ENCODE measurements at regions not wholly inside any gene's neighbourhood (a gene's known extent, or its start where the extent isn't known, plus 50 kb on each side); places are given as distances from the start of the nearest gene placed in this dataset.

DNA sequence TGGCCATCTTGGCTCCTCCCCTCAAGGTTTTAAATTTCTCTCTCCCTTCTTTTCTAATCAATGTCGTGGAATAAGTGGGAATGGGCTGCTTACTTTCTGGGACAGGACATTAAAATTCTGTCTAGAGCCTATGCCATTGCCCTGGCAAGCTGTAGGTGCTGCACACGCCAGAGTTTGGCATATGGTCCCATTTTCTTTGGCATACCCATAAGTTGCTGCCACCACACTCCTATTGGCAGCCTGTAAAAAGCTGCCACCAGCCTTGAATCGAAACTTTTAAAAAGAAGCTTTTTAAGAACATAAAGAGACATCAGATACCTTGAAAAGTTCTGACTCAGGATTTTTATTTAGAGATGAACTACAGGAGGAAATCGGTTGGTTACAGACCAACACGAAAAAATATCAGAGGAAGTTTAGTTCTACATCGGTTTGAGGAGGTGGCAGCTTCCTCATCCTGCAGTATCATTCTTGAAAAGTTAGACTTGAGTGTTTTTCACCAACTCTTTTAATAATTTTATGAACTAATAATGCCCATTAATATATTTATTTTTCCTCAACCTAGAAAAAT lies 517.8 kb upstream of the ANO5 start:
- DNase-seq (no peak), ATAC-seq (no peak)
- H3K36me3 ChIP-seq, result no peaks in the 10 kb centered on the region
- H3K27ac ChIP-seq, result no peak overlapping the region
- TF ChIP-seq CTCF (IDR thresholded peaks at IDR 0.05), result no peak
- 66 to 71% methylated on average over 6 of the region's 6 CpGs for WGBS, 2 donors
- intact Hi-C loops (cut with DNase I), result no loop called here
- no peaks in the 10 kb centered on the region for H3K4me1 ChIP-seq
- H3K9me3 ChIP-seq, result peaks cover 0 to 24% (median 0%) of the 10 kb centered on the region in 11 donors
- H3K27me3 ChIP-seq, result no peaks in the 10 kb centered on the region
- no peak overlapping the region for H3K4me3 ChIP-seq

- 52 to 54% methylated on average over 1 of the region's 1 CpG for WGBS, 2 donors
- TF ChIP-seq CTCF (IDR thresholded peaks at IDR 0.05), result no peak
- ATAC-seq (no peak), DNase-seq (no peak)
- Histone ChIP-seq H3K4me3 (no peak overlapping the region), H3K9me3 (peaks cover 0 to 40% (median 12%) of the 10 kb centered on the region in 11 donors), H3K27me3 (no peaks in the 10 kb centered on the region), H3K4me1 (no peaks in the 10 kb centered on the region), H3K36me3 (no peaks in the 10 kb centered on the region), H3K27ac (no peak overlapping the region)
- intact Hi-C loops (cut with DNase I), result no loop called here
Observed at GRCh38 chr11:21687643-21688042, 505.2 kb upstream of the ANO5 start.

- intact Hi-C loops (cut with DNase I), result no loop called here
- Histone ChIP-seq H3K27me3 (no peaks in the 10 kb centered on the region), H3K9me3 (no peaks in the 10 kb centered on the region), H3K4me3 (no peak overlapping the region), H3K36me3 (no peaks in the 10 kb centered on the region), H3K27ac (no peak overlapping the region), H3K4me1 (no peaks in the 10 kb centered on the region)
- DNase-seq (no peak), ATAC-seq (no peak)
- 32 to 33% methylated on average over 2 of the region's 2 CpGs for WGBS, 2 donors
- no peak for TF ChIP-seq CTCF (IDR thresholded peaks at IDR 0.05)
Observed at GRCh38 chr11:21704539-21704938, 488.3 kb upstream of the ANO5 start.

- WGBS, 2 donors, result 39 to 53% methylated on average over 2 of the region's 2 CpGs
- Histone ChIP-seq H3K27ac (no peak overlapping the region), H3K36me3 (no peaks in the 10 kb centered on the region), H3K4me1 (no peaks in the 10 kb centered on the region), H3K27me3 (no peaks in the 10 kb centered on the region), H3K9me3 (no peaks in the 10 kb centered on the region), H3K4me3 (no peak overlapping the region)
- intact Hi-C loops (cut with DNase I), result no loop called here
- DNase-seq, result no peak
- no peak for TF ChIP-seq CTCF (IDR thresholded peaks at IDR 0.05)
- no peak for ATAC-seq
Observed at GRCh38 chr11:21707116-21707739, 485.7 kb upstream of the ANO5 start.
